HEK293T (cell line): ENCODE measurements at regions not wholly inside any gene's neighbourhood (a gene's known extent, or its start where the extent isn't known, plus 50 kb on each side); places are given as distances from the start of the nearest gene placed in this dataset.

Experiments used
- BHLHE40 ChIP-seq: fragments of 450-650 bp; IDR thresholded peaks from 2 replicates; pipeline ENCODE4 v1.6.1; 2016; ENCODE audit warnings: mild to moderate bottlenecking, moderate library complexity, borderline replicate concordance
- ELF4 ChIP-seq: fragments of 450-650 bp; IDR thresholded peaks from 2 replicates; pipeline ENCODE4 v1.6.1; 2017; ENCODE audit warnings: antibody characterized with exemption
- FOXA1 ChIP-seq: fragments of 450-650 bp; IDR thresholded peaks from 2 replicates; pipeline ENCODE4 v1.6.1; 2016; ENCODE audit warnings: mild to moderate bottlenecking
- FOXM1 ChIP-seq: fragments of 450-650 bp; IDR thresholded peaks from 2 replicates; pipeline ENCODE4 v1.6.1; 2017; ENCODE audit warnings: mild to moderate bottlenecking, borderline replicate concordance
- HDGF ChIP-seq: fragments of 450-650 bp; IDR thresholded peaks from 2 replicates; pipeline ENCODE4 v1.6.1; 2017; ENCODE audit warnings: antibody characterized with exemption, borderline replicate concordance
- SP1 ChIP-seq: fragments of 450-650 bp; IDR thresholded peaks from 2 replicates; pipeline ENCODE4 v1.6.1; 2017
- SUZ12 ChIP-seq: fragments of 450-650 bp; IDR thresholded peaks from 2 replicates; pipeline ENCODE4 v1.6.1; 2016; ENCODE audit warnings: mild to moderate bottlenecking

DNA sequence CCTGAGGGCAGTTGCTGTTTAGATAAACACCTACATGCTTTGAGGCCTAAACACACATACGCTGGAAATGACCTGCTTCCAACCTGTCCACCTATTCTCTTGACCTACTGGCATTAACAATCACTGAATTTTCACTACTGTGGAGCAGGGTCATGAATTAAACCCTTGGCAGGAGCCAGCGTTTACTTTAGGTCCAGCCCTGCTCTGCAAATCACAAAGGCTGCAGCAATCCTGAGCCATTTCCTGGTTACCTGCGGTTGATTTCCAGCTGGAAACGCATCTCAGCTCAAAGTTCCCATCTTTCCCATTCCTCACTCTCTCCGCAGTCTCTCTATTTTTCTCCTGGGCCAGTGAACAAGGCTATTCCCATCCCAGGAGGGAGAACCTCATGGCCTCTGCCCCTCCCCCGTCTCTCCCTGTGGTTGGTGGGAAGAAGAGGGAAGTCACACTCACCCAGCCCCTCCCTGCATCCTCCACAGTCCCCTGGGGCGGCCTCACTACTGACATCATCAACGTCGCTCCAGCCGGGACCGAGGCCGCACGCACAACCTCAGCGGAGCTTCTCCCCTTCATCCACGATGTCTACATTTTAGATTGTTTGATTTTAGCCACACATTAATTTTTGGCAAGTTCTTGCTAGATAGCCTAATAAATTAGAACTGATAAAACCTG lies 84.5 kb upstream of the SNTG2 start:
- TF ChIP-seq BHLHE40 (no peak), ELF4 (no peak), SUZ12 (no peak), SP1 (no peak), HDGF (no peak), FOXM1 (no peak), FOXA1 (no peak)
